Lung (tissue), 11 donors: ENCODE measurements at regions not wholly inside any gene's neighbourhood (a gene's known extent, or its start where the extent isn't known, plus 50 kb on each side); places are given as distances from the start of the nearest gene placed in this dataset.

ENCODE experiments used
- ATAC-seq: fragments of 200-7000 bp; cut with Tn5 transposase; one replicate; pipeline ENCODE4 v1.9.1; 2020; ENCODE audit warnings: moderate number of reproducible peaks; ENCODE audit not compliant: insufficient read depth, low FRiP score
- DNase-seq, 3 donors: peaks; one replicate each; pipeline ENCODE4 v3.0.0-alpha.2; 2013 to 2017
- H3K27ac ChIP-seq, 2 donors: one replicate each; pipeline ENCODE4 v1.5.1; 2013; ENCODE audit warnings: mild to moderate bottlenecking in 2 of 2, moderate library complexity in 2 of 2, control low read depth in 1 of 2, inconsistent platforms in 1 of 2, low read depth in 1 of 2, low read length in 1 of 2
- H3K27me3 ChIP-seq, 3 donors: one replicate each; pipeline ENCODE4 v1.5.1; 2013; ENCODE audit warnings: low read length in 2 of 3; ENCODE audit not compliant: control insufficient read depth in 3 of 3, insufficient read depth in 3 of 3
- H3K36me3 ChIP-seq, 4 donors: one replicate each; pipeline ENCODE4 v1.5.1; 2013; ENCODE audit warnings: low read length in 4 of 4, mild to moderate bottlenecking in 1 of 4, moderate library complexity in 1 of 4; ENCODE audit not compliant: control insufficient read depth in 4 of 4, insufficient read depth in 4 of 4
- H3K4me1 ChIP-seq, 5 donors: one replicate each; pipeline ENCODE4 v1.5.1; 2013; ENCODE audit warnings: low read length in 5 of 5, mild to moderate bottlenecking in 2 of 5, moderate library complexity in 1 of 5; ENCODE audit not compliant: control insufficient read depth in 5 of 5, insufficient read depth in 5 of 5
- H3K4me3 ChIP-seq: one replicate; pipeline ENCODE4 v1.5.1; 2013; ENCODE audit warnings: mild to moderate bottlenecking, control low read depth, moderate library complexity
- H3K9ac ChIP-seq, 2 donors: one replicate each; pipeline ENCODE4 v1.5.1; 2013; ENCODE audit warnings: low read length in 2 of 2, control low read depth in 1 of 2; ENCODE audit not compliant: insufficient read depth in 1 of 2
- H3K9me3 ChIP-seq, 4 donors: one replicate each; pipeline ENCODE4 v1.5.1; 2013; ENCODE audit warnings: low read length in 3 of 4, mild to moderate bottlenecking in 1 of 4, moderate library complexity in 1 of 4; ENCODE audit not compliant: control insufficient read depth in 4 of 4, insufficient read depth in 3 of 4
- WGBS, 2 donors: extraction: QIAGEN DNeasy Blood & Tissue Kit; methylation state at CpG; one replicate each; pipeline ENCODE4 v1.1.7; 2013; 5-methylcytosine and 5-hydroxymethylcytosine counted together
- TF ChIP-seq, protein P1 (sequence below): IDR thresholded peaks from 2 replicates; pipeline ENCODE4 v1.5.1; 2012; ENCODE audit warnings: mild to moderate bottlenecking; ENCODE audit errors: control extremely low read depth, extremely low read depth
- donor health status: control.
- donor health status: control.
- donor health status: Bipolar disorder and iron deficiency.
- donor health status: healthy.
- donor health status: DM: yes; HTN: yes; CAD: no.

DNA sequence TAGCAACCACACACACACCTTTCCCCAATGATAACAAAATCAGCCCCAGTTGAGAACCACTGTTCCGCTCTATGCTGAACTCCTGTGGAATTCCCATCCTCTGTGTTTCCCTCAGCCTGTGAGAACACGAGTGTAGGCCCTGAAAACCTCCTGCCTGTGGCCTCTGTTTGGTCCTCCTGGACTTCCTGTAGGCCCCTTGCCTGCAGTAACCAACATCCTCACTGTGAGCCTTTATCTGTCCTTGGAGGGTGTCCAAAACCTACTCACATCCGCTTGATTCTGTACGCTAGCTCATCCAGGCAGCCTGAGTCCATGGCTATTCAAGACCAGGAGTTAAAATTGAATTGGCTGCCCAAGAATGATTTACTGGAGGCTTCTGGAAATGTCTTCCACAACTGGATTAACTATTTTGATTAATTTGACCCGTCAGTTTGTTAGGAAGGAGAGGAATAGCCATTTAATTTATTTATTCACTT is 149.8 kb downstream of the AKR1D1 start:
- no peak overlapping the region for H3K4me3 ChIP-seq
- no peaks in the 10 kb centered on the region for H3K9me3 ChIP-seq
- H3K27me3 ChIP-seq: no peaks in the 10 kb centered on the region
- H3K36me3 ChIP-seq: no peaks in the 10 kb centered on the region
- H3K4me1 ChIP-seq: no peaks in the 10 kb centered on the region
- ATAC-seq (no peak), DNase-seq (peak; percentile 36 to 77 (median 57))
- no peak overlapping the region for H3K27ac ChIP-seq
- 27 to 41% methylated on average over 5 of the region's 5 CpGs for WGBS, 2 donors
- H3K9ac ChIP-seq: no peak overlapping the region
- TF ChIP-seq, protein P1, sequence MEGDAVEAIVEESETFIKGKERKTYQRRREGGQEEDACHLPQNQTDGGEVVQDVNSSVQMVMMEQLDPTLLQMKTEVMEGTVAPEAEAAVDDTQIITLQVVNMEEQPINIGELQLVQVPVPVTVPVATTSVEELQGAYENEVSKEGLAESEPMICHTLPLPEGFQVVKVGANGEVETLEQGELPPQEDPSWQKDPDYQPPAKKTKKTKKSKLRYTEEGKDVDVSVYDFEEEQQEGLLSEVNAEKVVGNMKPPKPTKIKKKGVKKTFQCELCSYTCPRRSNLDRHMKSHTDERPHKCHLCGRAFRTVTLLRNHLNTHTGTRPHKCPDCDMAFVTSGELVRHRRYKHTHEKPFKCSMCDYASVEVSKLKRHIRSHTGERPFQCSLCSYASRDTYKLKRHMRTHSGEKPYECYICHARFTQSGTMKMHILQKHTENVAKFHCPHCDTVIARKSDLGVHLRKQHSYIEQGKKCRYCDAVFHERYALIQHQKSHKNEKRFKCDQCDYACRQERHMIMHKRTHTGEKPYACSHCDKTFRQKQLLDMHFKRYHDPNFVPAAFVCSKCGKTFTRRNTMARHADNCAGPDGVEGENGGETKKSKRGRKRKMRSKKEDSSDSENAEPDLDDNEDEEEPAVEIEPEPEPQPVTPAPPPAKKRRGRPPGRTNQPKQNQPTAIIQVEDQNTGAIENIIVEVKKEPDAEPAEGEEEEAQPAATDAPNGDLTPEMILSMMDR: no peak

DNA sequence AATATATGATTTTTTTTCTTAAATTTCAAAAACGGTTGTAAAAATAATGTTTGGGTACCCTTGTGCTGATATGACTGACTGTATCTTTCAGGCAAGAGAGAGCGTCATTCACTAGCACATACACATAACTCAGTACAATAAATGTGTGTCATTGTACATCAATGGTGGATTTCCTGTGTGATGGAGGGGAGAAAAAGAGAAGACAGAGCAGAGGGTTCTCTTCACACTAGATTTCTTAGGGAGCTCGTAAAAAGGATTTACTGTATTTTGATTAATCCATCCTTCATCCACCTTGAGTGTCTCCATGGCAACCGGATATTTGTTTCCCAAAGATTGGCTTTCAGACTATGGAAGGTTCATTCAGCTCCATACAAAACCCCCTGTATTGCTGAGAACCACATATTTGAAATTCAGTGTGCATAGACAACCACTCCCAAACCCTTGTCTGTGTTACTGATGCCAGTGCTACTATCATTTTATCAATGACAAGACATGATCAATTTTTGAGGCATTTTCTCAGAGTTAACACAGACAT is 150.6 kb downstream of the AKR1D1 start:
- Histone ChIP-seq H3K4me1 (no peaks in the 10 kb centered on the region), H3K9me3 (no peaks in the 10 kb centered on the region), H3K36me3 (no peaks in the 10 kb centered on the region), H3K4me3 (no peak overlapping the region), H3K27me3 (no peaks in the 10 kb centered on the region), H3K27ac (no peak overlapping the region), H3K9ac (no peak overlapping the region)
- 90 to 96% methylated on average over 4 of the region's 4 CpGs for WGBS, 2 donors
- DNase-seq: no peak
- no peak for ATAC-seq
- TF ChIP-seq, protein P1: no peak

DNA sequence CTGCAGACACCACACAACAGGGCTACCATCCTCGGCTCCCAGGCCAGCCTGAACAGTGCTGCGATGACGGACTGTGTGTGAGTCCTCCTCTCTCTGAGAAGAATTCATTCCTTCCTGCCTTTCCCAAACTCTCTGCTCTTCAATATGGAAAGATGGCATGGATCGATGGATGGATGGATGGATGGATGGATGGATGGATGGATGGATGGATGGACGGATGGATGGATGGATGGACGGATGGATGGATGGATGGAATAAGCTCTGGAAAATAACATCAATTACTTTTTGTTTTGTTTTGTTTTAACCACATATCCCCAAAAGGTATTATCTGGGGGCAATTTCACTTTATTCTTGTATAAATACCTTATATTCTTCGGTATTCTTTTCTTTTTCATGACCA is 151.9 kb downstream of the AKR1D1 start:
- H3K9me3 ChIP-seq: no peaks in the 10 kb centered on the region
- no peak overlapping the region for H3K27ac ChIP-seq
- TF ChIP-seq, protein P1: no peak
- no peak overlapping the region for H3K4me3 ChIP-seq
- H3K27me3 ChIP-seq: no peaks in the 10 kb centered on the region
- no peak for DNase-seq
- ATAC-seq: no peak
- 86 to 94% methylated on average over 7 of the region's 7 CpGs for WGBS, 2 donors
- H3K36me3 ChIP-seq: no peaks in the 10 kb centered on the region
- H3K9ac ChIP-seq: no peak overlapping the region
- H3K4me1 ChIP-seq: no peaks in the 10 kb centered on the region

DNA sequence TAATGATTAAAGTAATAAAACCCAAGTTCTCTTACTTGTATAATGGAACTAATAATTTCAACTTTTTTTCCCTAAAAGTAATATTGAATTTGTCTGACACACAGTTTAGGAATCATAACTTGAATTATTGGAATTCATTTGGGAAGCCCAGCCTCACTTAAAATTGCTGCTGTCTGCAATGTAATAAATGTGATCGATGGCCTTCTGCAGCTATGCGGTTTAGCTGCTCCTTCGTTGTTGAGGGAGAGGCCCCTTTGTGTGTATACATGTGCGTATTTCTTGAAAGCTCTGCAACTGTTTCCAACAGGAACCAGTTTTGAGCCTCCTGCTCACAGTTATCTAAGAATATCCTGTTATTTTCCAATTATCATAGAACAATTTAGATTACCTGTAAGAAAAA is 152.5 kb downstream of the AKR1D1 start:
- no peak overlapping the region for H3K27ac ChIP-seq
- TF ChIP-seq, protein P1: no peak
- 80 to 86% methylated on average over 4 of the region's 4 CpGs for WGBS, 2 donors
- no peak for DNase-seq
- ATAC-seq: no peak
- H3K4me3 ChIP-seq: no peak overlapping the region
- H3K27me3 ChIP-seq: no peaks in the 10 kb centered on the region
- no peaks in the 10 kb centered on the region for H3K4me1 ChIP-seq
- no peaks in the 10 kb centered on the region for H3K9me3 ChIP-seq
- no peaks in the 10 kb centered on the region for H3K36me3 ChIP-seq
- H3K9ac ChIP-seq: no peak overlapping the region
